ENCODE measurements at regions not wholly inside any gene's neighbourhood (a gene's known extent, or its start where the extent isn't known, plus 50 kb on each side); places are given as distances from the start of the nearest gene placed in this dataset.

GRCh38 chr20:59499863-59500262, 104.5 kb upstream of the PHACTR3 start:
- no peak for DNase-seq

- DNase-seq: no peak
Observed at GRCh38 chr20:59508729-59509128, 95.6 kb upstream of the PHACTR3 start.

- DNase-seq: no peak
Observed at GRCh38 chr20:59512651-59513050, 91.7 kb upstream of the PHACTR3 start.

- DNase-seq: no peak
Observed at GRCh38 chr20:59514554-59514953, 89.8 kb upstream of the PHACTR3 start.

GRCh38 chr20:59515013-59515905, 89.1 kb upstream of the PHACTR3 start:
- DNase-seq: no peak

- DNase-seq: no peak
Observed at GRCh38 chr20:59515906-59516209, 88.5 kb upstream of the PHACTR3 start.

GRCh38 chr20:59518881-59519706, 85.2 kb upstream of the PHACTR3 start:
- DNase-seq: peak in 1 of 2 donors; percentile 7

GRCh38 chr20:59519707-59520014, 84.7 kb upstream of the PHACTR3 start:
- no peak for DNase-seq

- DNase-seq: no peak
Observed at GRCh38 chr20:59520814-59521213, 83.5 kb upstream of the PHACTR3 start.

- no peak for DNase-seq
Observed at GRCh38 chr20:59525500-59526241, 78.7 kb upstream of the PHACTR3 start.

- no peak for DNase-seq
Observed at GRCh38 chr20:59526242-59527225, 77.8 kb upstream of the PHACTR3 start.

GRCh38 chr20:59530782-59531181, 73.6 kb upstream of the PHACTR3 start:
- DNase-seq: no peak

GRCh38 chr20:59537991-59538390, 66.3 kb upstream of the PHACTR3 start:
- no peak for DNase-seq

- no peak for DNase-seq
Observed at GRCh38 chr20:59547596-59547995, 56.7 kb upstream of the PHACTR3 start.

Measured in bone marrow (tissue), 2 donors.